Lung (tissue), 11 donors: ENCODE measurements at regions not wholly inside any gene's neighbourhood (a gene's known extent, or its start where the extent isn't known, plus 50 kb on each side); places are given as distances from the start of the nearest gene placed in this dataset.

Experiments
- ATAC-seq: fragments of 200-7000 bp; cut with Tn5 transposase; one replicate; pipeline ENCODE4 v1.9.1; 2020; ENCODE audit warnings: moderate number of reproducible peaks; ENCODE audit not compliant: insufficient read depth, low FRiP score
- DNase-seq, 3 donors: peaks; one replicate each; pipeline ENCODE4 v3.0.0-alpha.2; 2013 to 2017
- H3K27ac ChIP-seq, 2 donors: one replicate each; pipeline ENCODE4 v1.5.1; 2013; ENCODE audit warnings: mild to moderate bottlenecking in 2 of 2, moderate library complexity in 2 of 2, control low read depth in 1 of 2, inconsistent platforms in 1 of 2, low read depth in 1 of 2, low read length in 1 of 2
- H3K27me3 ChIP-seq, 3 donors: one replicate each; pipeline ENCODE4 v1.5.1; 2013; ENCODE audit warnings: low read length in 2 of 3; ENCODE audit not compliant: control insufficient read depth in 3 of 3, insufficient read depth in 3 of 3
- H3K36me3 ChIP-seq, 4 donors: one replicate each; pipeline ENCODE4 v1.5.1; 2013; ENCODE audit warnings: low read length in 4 of 4, mild to moderate bottlenecking in 1 of 4, moderate library complexity in 1 of 4; ENCODE audit not compliant: control insufficient read depth in 4 of 4, insufficient read depth in 4 of 4
- H3K4me1 ChIP-seq, 5 donors: one replicate each; pipeline ENCODE4 v1.5.1; 2013; ENCODE audit warnings: low read length in 5 of 5, mild to moderate bottlenecking in 2 of 5, moderate library complexity in 1 of 5; ENCODE audit not compliant: control insufficient read depth in 5 of 5, insufficient read depth in 5 of 5
- H3K4me3 ChIP-seq: one replicate; pipeline ENCODE4 v1.5.1; 2013; ENCODE audit warnings: mild to moderate bottlenecking, control low read depth, moderate library complexity
- H3K9ac ChIP-seq, 2 donors: one replicate each; pipeline ENCODE4 v1.5.1; 2013; ENCODE audit warnings: low read length in 2 of 2, control low read depth in 1 of 2; ENCODE audit not compliant: insufficient read depth in 1 of 2
- H3K9me3 ChIP-seq, 4 donors: one replicate each; pipeline ENCODE4 v1.5.1; 2013; ENCODE audit warnings: low read length in 3 of 4, mild to moderate bottlenecking in 1 of 4, moderate library complexity in 1 of 4; ENCODE audit not compliant: control insufficient read depth in 4 of 4, insufficient read depth in 3 of 4
- CTCF ChIP-seq: IDR thresholded peaks from 2 replicates; pipeline ENCODE4 v1.5.1; 2012; ENCODE audit warnings: mild to moderate bottlenecking; ENCODE audit errors: control extremely low read depth, extremely low read depth
- WGBS, 2 donors: extraction: QIAGEN DNeasy Blood & Tissue Kit; methylation state at CpG; one replicate each; pipeline ENCODE4 v1.1.7; 2013; 5-methylcytosine and 5-hydroxymethylcytosine counted together
- donor health status: control.
- donor health status: control.
- donor health status: Bipolar disorder and iron deficiency.
- donor health status: healthy.
- donor health status: DM: yes; HTN: yes; CAD: no.

GRCh38 chr1:60893136-60893930 lies 189.0 kb upstream of the NFIA start:
- Histone ChIP-seq H3K27ac (no peak overlapping the region), H3K4me3 (no peak overlapping the region), H3K9ac (no peak overlapping the region), H3K4me1 (peaks cover 0 to 11% (median 0%) of the 10 kb centered on the region in 5 donors), H3K9me3 (peaks cover 0 to 2% (median 0%) of the 10 kb centered on the region in 4 donors), H3K27me3 (no peaks in the 10 kb centered on the region), H3K36me3 (no peaks in the 10 kb centered on the region)
- no peak for ATAC-seq
- 71 to 81% methylated on average over 11 of the region's 11 CpGs for WGBS, 2 donors
- no peak for DNase-seq
- no peak for TF ChIP-seq CTCF

GRCh38 chr1:60891765-60892164 lies 190.6 kb upstream of the NFIA start:
- ATAC-seq (no peak), DNase-seq (no peak)
- no peak overlapping the region for H3K9ac ChIP-seq
- WGBS, 2 donors, result 94 to 95% methylated on average over 3 of the region's 3 CpGs
- H3K27me3 ChIP-seq, result no peaks in the 10 kb centered on the region
- no peak overlapping the region for H3K27ac ChIP-seq
- no peak for TF ChIP-seq CTCF
- H3K4me1 ChIP-seq, result peaks cover 0 to 9% (median 4%) of the 10 kb centered on the region in 5 donors
- H3K36me3 ChIP-seq, result no peaks in the 10 kb centered on the region
- peaks cover 0 to 3% (median 0%) of the 10 kb centered on the region in 4 donors for H3K9me3 ChIP-seq
- H3K4me3 ChIP-seq, result no peak overlapping the region

DNA sequence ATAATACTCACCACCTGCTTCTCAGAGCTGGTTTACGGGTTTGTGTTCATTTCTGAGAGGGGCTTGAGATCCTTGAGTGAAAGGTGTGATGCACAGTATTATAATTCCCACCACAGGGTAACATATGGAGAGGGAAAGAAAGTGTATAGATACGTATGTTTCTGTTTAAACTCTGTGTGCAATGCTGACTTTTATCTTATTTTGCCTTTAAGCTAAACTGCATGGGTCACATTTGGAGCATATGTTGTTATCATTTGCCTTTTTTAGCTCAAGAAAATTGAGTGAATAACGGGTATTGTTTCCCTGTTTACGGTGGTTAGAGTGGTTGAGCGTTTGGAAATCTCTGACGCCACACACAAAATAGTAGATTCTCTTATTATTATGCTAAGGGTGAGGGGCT lies 191.1 kb upstream of the NFIA start:
- H3K36me3 ChIP-seq, result no peaks in the 10 kb centered on the region
- no peak overlapping the region for H3K27ac ChIP-seq
- peaks cover 0 to 9% (median 7%) of the 10 kb centered on the region in 5 donors for H3K4me1 ChIP-seq
- WGBS, 2 donors, result 88 to 90% methylated on average over 6 of the region's 6 CpGs
- H3K9me3 ChIP-seq, result peaks cover 0 to 3% (median 0%) of the 10 kb centered on the region in 4 donors
- TF ChIP-seq CTCF, result no peak
- no peak overlapping the region for H3K9ac ChIP-seq
- no peaks in the 10 kb centered on the region for H3K27me3 ChIP-seq
- DNase-seq (no peak), ATAC-seq (no peak)
- H3K4me3 ChIP-seq, result no peak overlapping the region
